H1 (cell line): ENCODE measurements at regions not wholly inside any gene's neighbourhood (a gene's known extent, or its start where the extent isn't known, plus 50 kb on each side); places are given as distances from the start of the nearest gene placed in this dataset.

ENCODE experiments used
- CTCF ChIA-PET: fragments of 300-600 bp; sonication (Branson Sonifier 250); formaldehyde crosslinking; loops from one replicate; lab custom pipeline; 2021; ENCODE audit not compliant: partially characterized antibody; lab: Charles Lee
- POLR2A ChIA-PET: fragments of 300-600 bp; sonication (Branson Sonifier 250); formaldehyde crosslinking; loops from one replicate; lab custom pipeline; 2021; ENCODE audit warnings: inconsistent platforms; ENCODE audit not compliant: partially characterized antibody; lab: Charles Lee
- DNase-seq, 2 experiments: peaks; one replicate each; pipeline versions ENCODE4 v3.0.0 to v3.0.0-alpha.2; 2010 to 2022; ENCODE audit warnings: low spot score in 2 of 2, low read depth in 1 of 2, mixed read lengths in 1 of 2
- FAIRE-seq: peaks from 2 replicates; lab custom pipeline; 2011; peaks lifted over from hg19 to GRCh38; lab: Jason Lieb, UNC
- H2AFZ ChIP-seq: 2 replicates; pipeline ENCODE4 v1.8.1; 2012; ENCODE audit warnings: low read length, inconsistent platforms
- H2AK5ac ChIP-seq: 2 replicates; pipeline ENCODE4 v1.6.1; 2013; ENCODE audit warnings: low read depth, low read length
- H2BK120ac ChIP-seq: replicated peaks from 2 replicates; pipeline ENCODE3; 2013; ENCODE audit warnings: low read depth, low read length, inconsistent platforms
- H2BK12ac ChIP-seq: 2 replicates; pipeline ENCODE4 v1.6.1; 2013; ENCODE audit warnings: low read depth, low read length
- H2BK15ac ChIP-seq: 2 replicates; pipeline ENCODE4 v1.6.1; 2013; ENCODE audit warnings: low read length
- H2BK20ac ChIP-seq: 2 replicates; pipeline ENCODE4 v1.6.1; 2013; ENCODE audit warnings: low read length
- H2BK5ac ChIP-seq: 2 replicates; pipeline ENCODE4 v1.6.1; 2013; ENCODE audit warnings: low read depth, low read length
- H3K14ac ChIP-seq: 2 replicates; pipeline ENCODE4 v1.6.1; 2013; ENCODE audit warnings: inconsistent platforms; ENCODE audit not compliant: insufficient read length
- H3K18ac ChIP-seq: 2 replicates; pipeline ENCODE4 v1.6.1; 2013; ENCODE audit warnings: low read length; ENCODE audit errors: extremely low read depth
- H3K23ac ChIP-seq: 2 replicates; pipeline ENCODE4 v1.6.1; 2013; ENCODE audit warnings: inconsistent platforms; ENCODE audit not compliant: insufficient read length
- H3K23me2 ChIP-seq: 2 replicates; pipeline ENCODE4 v1.6.1; 2013; ENCODE audit warnings: low read depth, low read length
- H3K27ac ChIP-seq: 2 replicates; pipeline ENCODE4 v1.6.1; 2011; ENCODE audit warnings: low read depth, low read length, inconsistent platforms
- H3K27me3 ChIP-seq, 4 experiments: replicated peaks in 1 of 4; 1 replicate in 1 of 4; 2 replicates in 3 of 4; pipeline versions ENCODE4 v1.6.1 to v1.8.1; 2011 to 2013; ENCODE audit warnings: low read length in 3 of 4, mild to moderate bottlenecking in 3 of 4, inconsistent platforms in 2 of 4, mixed read lengths in 2 of 4, moderate library complexity in 1 of 4; ENCODE audit not compliant: control insufficient read depth in 3 of 4, insufficient read depth in 3 of 4; ENCODE audit errors: extremely low read depth in 1 of 4
- H3K36me3 ChIP-seq, 4 experiments: 2 replicates each; pipeline versions ENCODE4 v1.6.1 to v1.8.1; 2011 to 2013; ENCODE audit warnings: mild to moderate bottlenecking in 4 of 4, low read length in 3 of 4, moderate library complexity in 2 of 4, control low read depth in 1 of 4, inconsistent platforms in 1 of 4; ENCODE audit not compliant: insufficient read depth in 4 of 4, control insufficient read depth in 2 of 4
- H3K4ac ChIP-seq: replicated peaks from 2 replicates; pipeline ENCODE3; 2013; ENCODE audit warnings: low read length, low read depth, mixed read lengths, inconsistent platforms; ENCODE audit not compliant: insufficient read length
- H3K4me1 ChIP-seq, 4 experiments: replicated peaks in 1 of 4; 1 replicate in 1 of 4; 2 replicates in 3 of 4; pipeline versions ENCODE4 v1.6.1 to v1.8.1; 2011 to 2013; ENCODE audit warnings: low read length in 3 of 4, inconsistent platforms in 2 of 4, mixed read lengths in 1 of 4; ENCODE audit not compliant: insufficient read depth in 4 of 4, control insufficient read depth in 3 of 4
- H3K4me2 ChIP-seq, 2 experiments: 2 replicates each; pipeline versions ENCODE4 v1.6.1 to v1.8.1; 2011 to 2013; ENCODE audit warnings: low read depth in 2 of 2, low read length in 2 of 2, control low read depth in 1 of 2, inconsistent platforms in 1 of 2, mild to moderate bottlenecking in 1 of 2; ENCODE audit not compliant: insufficient read depth in 1 of 2
- H3K4me3 ChIP-seq, 4 experiments: fragments of 200-600, 300-600 bp in 1 of 4; sonication (generic), shearing (Covaris generic), sonication (Bioruptor Twin) in 1 of 4; 2 replicates each; pipeline versions ENCODE4 v1.5.1 to v1.8.1; 2011 to 2016; ENCODE audit warnings: low read length in 4 of 4, low read depth in 3 of 4, control low read depth in 2 of 4, inconsistent platforms in 2 of 4, mild to moderate bottlenecking in 2 of 4, mixed read lengths in 1 of 4, moderate library complexity in 1 of 4; ENCODE audit not compliant: insufficient read depth in 2 of 4; ENCODE audit errors: extremely low read depth in 1 of 4
- H3K56ac ChIP-seq: replicated peaks from 2 replicates; pipeline ENCODE3; 2013; ENCODE audit warnings: low read depth, mild to moderate bottlenecking, mixed read lengths, low read length, inconsistent platforms; ENCODE audit not compliant: insufficient read length
- H3K79me1 ChIP-seq: 2 replicates; pipeline ENCODE4 v1.6.1; 2013; ENCODE audit warnings: low read depth, low read length, control low read depth
- H3K79me2 ChIP-seq, 2 experiments: 2 replicates each; pipeline versions ENCODE4 v1.6.1 to v1.8.1; 2012 to 2013; ENCODE audit warnings: low read length in 2 of 2, mild to moderate bottlenecking in 2 of 2, inconsistent platforms in 1 of 2; ENCODE audit not compliant: insufficient read depth in 2 of 2, control insufficient read depth in 1 of 2
- H3K9ac ChIP-seq, 4 experiments: replicated peaks in 1 of 4; 1 replicate in 1 of 4; 2 replicates in 3 of 4; pipeline versions ENCODE4 v1.6.1 to v1.8.1; 2011 to 2013; ENCODE audit warnings: low read depth in 3 of 4, low read length in 3 of 4, control low read depth in 2 of 4, mild to moderate bottlenecking in 2 of 4, moderate library complexity in 2 of 4, inconsistent platforms in 1 of 4; ENCODE audit errors: extremely low read depth in 1 of 4
- H3K9me3 ChIP-seq, 2 experiments: 2 replicates each; pipeline versions ENCODE4 v1.6.1 to v1.8.1; 2012 to 2013; ENCODE audit warnings: mild to moderate bottlenecking in 2 of 2, moderate library complexity in 2 of 2, control low read depth in 1 of 2, inconsistent platforms in 1 of 2, low read depth in 1 of 2, low read length in 1 of 2, mixed read lengths in 1 of 2; ENCODE audit not compliant: insufficient read depth in 2 of 2
- H4K20me1 ChIP-seq, 2 experiments: replicated peaks in 1 of 2; 2 replicates each; pipeline versions ENCODE3 to v1.8.1; 2011 to 2013; ENCODE audit warnings: inconsistent platforms in 2 of 2, low read length in 2 of 2, mild to moderate bottlenecking in 1 of 2; ENCODE audit not compliant: insufficient read depth in 2 of 2, control insufficient read depth in 1 of 2
- H4K5ac ChIP-seq: 2 replicates; pipeline ENCODE4 v1.6.1; 2013; ENCODE audit warnings: low read length, low read depth, mixed read lengths, inconsistent platforms; ENCODE audit not compliant: insufficient read length
- H4K8ac ChIP-seq: 2 replicates; pipeline ENCODE4 v1.8.0; 2013; ENCODE audit warnings: mild to moderate bottlenecking, moderate library complexity, low read length, inconsistent platforms; ENCODE audit not compliant: insufficient read depth; ENCODE audit errors: extremely low read depth
- H4K91ac ChIP-seq: replicated peaks from 2 replicates; pipeline ENCODE3; 2013; ENCODE audit warnings: low read length, mixed read lengths, inconsistent platforms; ENCODE audit not compliant: insufficient read length
- POLR2A ChIP-seq, 2 experiments: IDR thresholded peaks; 1 replicate in 1 of 2; 2 replicates in 1 of 2; pipeline ENCODE4 v1.6.1; 2011; ENCODE audit warnings: low read depth in 2 of 2, low read length in 2 of 2, mild to moderate bottlenecking in 2 of 2; ENCODE audit errors: control extremely low read depth in 1 of 2
- RXRA ChIP-seq: IDR thresholded peaks from 2 replicates; pipeline ENCODE4 v1.6.1; 2011; ENCODE audit warnings: low read depth, mild to moderate bottlenecking, low read length, moderate library complexity; ENCODE audit not compliant: insufficient read depth
- ZNF274 ChIP-seq: IDR thresholded peaks from 2 replicates; pipeline ENCODE4 v1.7.0; 2012; ENCODE audit warnings: low read length, borderline replicate concordance; ENCODE audit errors: extremely low read depth
- WGBS, 2 experiments: shearing (Covaris generic) in 1 of 2; methylation state at CpG; one replicate each; pipeline versions ENCODE4 v1.1.6 to v1.1.7; 2013 to 2015; ENCODE audit warnings: low lambda C conversion rate in 2 of 2, mixed read lengths in 2 of 2, inconsistent platforms in 1 of 2, low coverage in 1 of 2, missing lambda C conversion rate in 1 of 2; ENCODE audit not compliant: insufficient replicate concordance in 2 of 2, insufficient coverage in 1 of 2, insufficient read length in 1 of 2; ENCODE audit errors: extremely low coverage in 1 of 2, missing lambda C conversion rate in 1 of 2; 5-methylcytosine and 5-hydroxymethylcytosine counted together

DNA sequence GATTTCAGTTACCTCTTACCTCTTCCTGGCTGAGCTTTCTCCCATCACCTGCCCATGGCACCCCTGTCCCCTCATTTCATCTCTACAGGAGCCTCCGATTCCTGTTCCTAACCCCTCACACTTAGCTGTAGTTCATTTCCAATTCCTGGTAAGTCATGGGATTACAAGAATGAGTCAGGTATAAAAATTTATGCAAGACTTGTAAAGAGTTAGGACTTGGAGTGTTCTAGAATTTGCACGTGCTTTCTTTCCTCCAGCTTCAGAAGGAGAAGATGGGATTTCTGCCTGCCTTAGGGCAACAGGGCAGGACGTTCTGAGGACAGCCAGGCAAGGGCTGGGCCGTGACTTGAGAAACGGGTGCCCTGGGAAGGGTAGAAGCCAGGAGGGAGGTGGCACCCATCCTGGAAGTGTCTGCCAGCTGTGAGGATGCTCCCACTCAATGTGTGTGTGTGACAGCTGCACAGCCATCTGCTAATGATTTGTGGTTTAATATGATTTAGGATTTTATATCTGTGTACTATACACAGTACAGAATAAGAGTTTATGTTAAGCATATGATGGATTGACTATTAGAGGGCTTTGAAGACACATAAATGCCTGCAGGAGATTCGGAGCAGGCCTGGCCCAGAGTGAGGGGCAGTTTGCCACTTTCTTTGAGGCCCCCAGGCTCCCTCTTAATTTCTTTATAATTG is 81.5 kb upstream of the VIPR2 start:
- POLR2A ChIA-PET = no interaction called here
- CTCF ChIA-PET = no interaction called here
- Histone ChIP-seq H3K4me2 (no peak overlapping the region), H3K9ac (no peak overlapping the region), H4K20me1 (no peaks in the 10 kb centered on the region), H3K27me3 (no peaks in the 10 kb centered on the region), H3K4ac (no peak overlapping the region), H4K5ac (no peak overlapping the region), H3K36me3 (no peaks in the 10 kb centered on the region), H3K56ac (no peak overlapping the region), H4K91ac (no peak overlapping the region), H3K79me1 (no peaks in the 10 kb centered on the region), H3K23me2 (no peaks in the 10 kb centered on the region), H2BK12ac (no peak overlapping the region), H3K27ac (no peak overlapping the region), H3K23ac (no peak overlapping the region), H3K4me1 (no peaks in the 10 kb centered on the region), H2AFZ (no peak overlapping the region), H2BK120ac (no peak overlapping the region), H2BK20ac (no peak overlapping the region), H3K18ac (no peak overlapping the region), H3K14ac (no peak overlapping the region), H2BK15ac (no peak overlapping the region), H3K79me2 (no peaks in the 10 kb centered on the region), H2AK5ac (no peak overlapping the region), H3K4me3 (no peak overlapping the region), H3K9me3 (peaks cover 52 to 64% of the 10 kb centered on the region in 2 experiments), H4K8ac (no peak overlapping the region), H2BK5ac (no peak overlapping the region)
- no peak for DNase-seq
- FAIRE-seq = no peak
- no peak for TF ChIP-seq POLR2A (IDR thresholded peaks at IDR 0.05; ENCODE audit: control extremely low read depth in 1 of 2, low read depth in 2 of 2, low read length in 2 of 2)
- no peak for TF ChIP-seq ZNF274
- TF ChIP-seq RXRA = no peak
- WGBS, 2 experiments = 77% methylated on average over 5 of the region's 6 CpGs; no CpG with 5 or more reads in 1 of the 2 experiments
